ENCODE measurements at regions not wholly inside any gene's neighbourhood (a gene's known extent, or its start where the extent isn't known, plus 50 kb on each side); places are given as distances from the start of the nearest gene placed in this dataset.

DNA sequence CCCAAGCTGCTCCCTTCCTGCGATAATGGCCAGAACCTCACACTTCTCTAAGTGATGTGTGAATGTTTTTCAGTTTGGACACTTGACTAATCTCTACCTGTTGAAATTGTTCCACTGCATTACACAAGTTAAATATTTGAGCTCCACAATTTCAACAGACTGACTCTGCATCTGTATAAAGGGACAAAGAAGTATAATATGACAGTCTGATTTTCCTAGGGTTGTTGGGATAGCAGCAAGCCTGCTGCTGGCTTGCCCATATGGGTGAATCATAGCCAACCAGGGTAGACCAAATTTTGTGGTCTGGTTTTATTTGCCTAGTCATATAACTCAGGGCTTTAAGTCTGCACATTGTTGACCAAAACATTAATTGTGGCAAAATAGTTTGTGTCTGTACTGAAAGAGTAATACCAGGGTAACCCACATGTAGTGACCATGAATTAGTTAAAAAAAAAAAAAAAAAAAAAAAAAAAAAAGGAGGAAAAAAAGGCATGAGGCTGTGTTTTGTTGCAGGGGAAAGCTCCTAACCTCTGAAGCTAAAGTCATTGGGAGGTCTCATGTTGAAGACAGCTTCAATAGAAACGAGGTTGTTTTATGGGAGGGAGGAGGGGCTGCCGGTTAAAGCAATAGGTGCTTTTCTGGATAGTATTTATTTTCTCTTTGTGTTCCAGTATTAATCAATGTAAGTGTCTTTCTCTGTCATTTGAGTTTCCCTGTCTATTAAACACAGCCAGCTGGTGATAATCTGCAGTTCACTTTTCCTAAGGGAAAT is 534.2 kb downstream of the RAB28 start:
- TF ChIP-seq, protein P1, sequence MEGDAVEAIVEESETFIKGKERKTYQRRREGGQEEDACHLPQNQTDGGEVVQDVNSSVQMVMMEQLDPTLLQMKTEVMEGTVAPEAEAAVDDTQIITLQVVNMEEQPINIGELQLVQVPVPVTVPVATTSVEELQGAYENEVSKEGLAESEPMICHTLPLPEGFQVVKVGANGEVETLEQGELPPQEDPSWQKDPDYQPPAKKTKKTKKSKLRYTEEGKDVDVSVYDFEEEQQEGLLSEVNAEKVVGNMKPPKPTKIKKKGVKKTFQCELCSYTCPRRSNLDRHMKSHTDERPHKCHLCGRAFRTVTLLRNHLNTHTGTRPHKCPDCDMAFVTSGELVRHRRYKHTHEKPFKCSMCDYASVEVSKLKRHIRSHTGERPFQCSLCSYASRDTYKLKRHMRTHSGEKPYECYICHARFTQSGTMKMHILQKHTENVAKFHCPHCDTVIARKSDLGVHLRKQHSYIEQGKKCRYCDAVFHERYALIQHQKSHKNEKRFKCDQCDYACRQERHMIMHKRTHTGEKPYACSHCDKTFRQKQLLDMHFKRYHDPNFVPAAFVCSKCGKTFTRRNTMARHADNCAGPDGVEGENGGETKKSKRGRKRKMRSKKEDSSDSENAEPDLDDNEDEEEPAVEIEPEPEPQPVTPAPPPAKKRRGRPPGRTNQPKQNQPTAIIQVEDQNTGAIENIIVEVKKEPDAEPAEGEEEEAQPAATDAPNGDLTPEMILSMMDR (IDR thresholded peaks at IDR 0.05), result no peak
- TF ChIP-seq, protein P2, sequence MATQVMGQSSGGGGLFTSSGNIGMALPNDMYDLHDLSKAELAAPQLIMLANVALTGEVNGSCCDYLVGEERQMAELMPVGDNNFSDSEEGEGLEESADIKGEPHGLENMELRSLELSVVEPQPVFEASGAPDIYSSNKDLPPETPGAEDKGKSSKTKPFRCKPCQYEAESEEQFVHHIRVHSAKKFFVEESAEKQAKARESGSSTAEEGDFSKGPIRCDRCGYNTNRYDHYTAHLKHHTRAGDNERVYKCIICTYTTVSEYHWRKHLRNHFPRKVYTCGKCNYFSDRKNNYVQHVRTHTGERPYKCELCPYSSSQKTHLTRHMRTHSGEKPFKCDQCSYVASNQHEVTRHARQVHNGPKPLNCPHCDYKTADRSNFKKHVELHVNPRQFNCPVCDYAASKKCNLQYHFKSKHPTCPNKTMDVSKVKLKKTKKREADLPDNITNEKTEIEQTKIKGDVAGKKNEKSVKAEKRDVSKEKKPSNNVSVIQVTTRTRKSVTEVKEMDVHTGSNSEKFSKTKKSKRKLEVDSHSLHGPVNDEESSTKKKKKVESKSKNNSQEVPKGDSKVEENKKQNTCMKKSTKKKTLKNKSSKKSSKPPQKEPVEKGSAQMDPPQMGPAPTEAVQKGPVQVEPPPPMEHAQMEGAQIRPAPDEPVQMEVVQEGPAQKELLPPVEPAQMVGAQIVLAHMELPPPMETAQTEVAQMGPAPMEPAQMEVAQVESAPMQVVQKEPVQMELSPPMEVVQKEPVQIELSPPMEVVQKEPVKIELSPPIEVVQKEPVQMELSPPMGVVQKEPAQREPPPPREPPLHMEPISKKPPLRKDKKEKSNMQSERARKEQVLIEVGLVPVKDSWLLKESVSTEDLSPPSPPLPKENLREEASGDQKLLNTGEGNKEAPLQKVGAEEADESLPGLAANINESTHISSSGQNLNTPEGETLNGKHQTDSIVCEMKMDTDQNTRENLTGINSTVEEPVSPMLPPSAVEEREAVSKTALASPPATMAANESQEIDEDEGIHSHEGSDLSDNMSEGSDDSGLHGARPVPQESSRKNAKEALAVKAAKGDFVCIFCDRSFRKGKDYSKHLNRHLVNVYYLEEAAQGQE (IDR thresholded peaks at IDR 0.05; ENCODE audit: low read depth, low read length), result no peak
